Vagina (tissue), 2 donors: ENCODE measurements at regions not wholly inside any gene's neighbourhood (a gene's known extent, or its start where the extent isn't known, plus 50 kb on each side); places are given as distances from the start of the nearest gene placed in this dataset.

ENCODE experiments used
- DNase-seq, 2 donors: peaks; one replicate each; pipeline ENCODE4 v3.0.0-alpha.2; 2017; ENCODE audit errors: extremely low spot score in 2 of 2
- H3K27ac ChIP-seq: fragments of 200-600 bp; sonication (generic); one replicate; pipeline ENCODE4 v1.5.1; 2019
- H3K27me3 ChIP-seq: fragments of 200-600 bp; sonication (generic); one replicate; pipeline ENCODE4 v1.5.1; 2019
- H3K36me3 ChIP-seq, 2 donors: fragments of 200-600 bp; sonication (generic); one replicate each; pipeline ENCODE4 v1.5.1; 2017 to 2019
- H3K4me1 ChIP-seq: fragments of 200-600 bp; sonication (generic); one replicate; pipeline ENCODE4 v1.5.1; 2019
- H3K4me3 ChIP-seq, 2 donors: fragments of 200-600 bp; sonication (generic); 1 replicate in 1 of 2; 2 replicates in 1 of 2; pipeline ENCODE4 v1.5.1; 2016 to 2019
- H3K9me3 ChIP-seq: fragments of 200-600 bp; sonication (generic); one replicate; pipeline ENCODE4 v1.5.1; 2019
- CTCF ChIP-seq, 3 experiments: fragments of 450-650 bp in 2 of 3; fragments of 200-600 bp in 1 of 3; sonication (generic) in 1 of 3; IDR thresholded peaks; one replicate each; pipeline ENCODE4 v1.5.1; 2017 to 2019; ENCODE audit warnings: antibody characterized with exemption in 3 of 3, mild to moderate bottlenecking in 2 of 3, moderate library complexity in 2 of 3
- POLR2A ChIP-seq, 2 donors: fragments of 450-650 bp; IDR thresholded peaks; one replicate each; pipeline ENCODE4 v1.6.1; 2017; ENCODE audit warnings: antibody characterized with exemption in 2 of 2, mild to moderate bottlenecking in 2 of 2, moderate library complexity in 2 of 2
- POLR2AphosphoS5 ChIP-seq, 2 donors: sonication (generic); formaldehyde crosslinking; IDR thresholded peaks; one replicate each; pipeline ENCODE4 v1.9.0; 2017; ENCODE audit warnings: antibody characterized with exemption in 2 of 2, mild to moderate bottlenecking in 2 of 2, low read depth in 1 of 2; ENCODE audit not compliant: insufficient read depth in 1 of 2
- intact Hi-C: fragments of 100-400 bp; cut with DNase I; formaldehyde crosslinking; loops from one replicate; pipeline ENCODE4 v1.15.1; 2023

- TF ChIP-seq CTCF (IDR thresholded peaks at IDR 0.05) (no peak), POLR2A (IDR thresholded peaks at IDR 0.05) (no peak), POLR2AphosphoS5 (IDR thresholded peaks at IDR 0.05; ENCODE audit: insufficient read depth in 1 of 2, low read depth in 1 of 2) (no peak)
- no peaks in the 10 kb centered on the region for H3K4me1 ChIP-seq
- no peak overlapping the region for H3K27ac ChIP-seq
- H3K27me3 ChIP-seq: no peaks in the 10 kb centered on the region
- no peaks in the 10 kb centered on the region for H3K36me3 ChIP-seq
- no peak overlapping the region for H3K4me3 ChIP-seq
- intact Hi-C loops: no loop called here
- no peak for DNase-seq
- no peaks in the 10 kb centered on the region for H3K9me3 ChIP-seq
These were observed 161.2 kb upstream of the NRSN1 start for GRCh38 chr6:23964865-23965264.

GRCh38 chr6:23969344-23969743 is 156.7 kb upstream of the NRSN1 start:
- Histone ChIP-seq H3K9me3 (no peaks in the 10 kb centered on the region), H3K4me1 (no peaks in the 10 kb centered on the region), H3K4me3 (no peak overlapping the region), H3K27me3 (no peaks in the 10 kb centered on the region), H3K36me3 (no peaks in the 10 kb centered on the region), H3K27ac (no peak overlapping the region)
- no peak for DNase-seq
- TF ChIP-seq CTCF (IDR thresholded peaks at IDR 0.05) (no peak), POLR2AphosphoS5 (IDR thresholded peaks at IDR 0.05; ENCODE audit: insufficient read depth in 1 of 2, low read depth in 1 of 2) (no peak), POLR2A (IDR thresholded peaks at IDR 0.05) (no peak)
- intact Hi-C loops: no loop called here

GRCh38 chr6:23977706-23978105 is 148.3 kb upstream of the NRSN1 start:
- intact Hi-C loops: no loop called here
- Histone ChIP-seq H3K4me3 (no peak overlapping the region), H3K27me3 (no peaks in the 10 kb centered on the region), H3K4me1 (no peaks in the 10 kb centered on the region), H3K27ac (no peak overlapping the region), H3K36me3 (no peaks in the 10 kb centered on the region), H3K9me3 (no peaks in the 10 kb centered on the region)
- DNase-seq: no peak
- TF ChIP-seq CTCF (IDR thresholded peaks at IDR 0.05) (no peak), POLR2AphosphoS5 (IDR thresholded peaks at IDR 0.05; ENCODE audit: insufficient read depth in 1 of 2, low read depth in 1 of 2) (no peak)

GRCh38 chr6:23980965-23981364 is 145.1 kb upstream of the NRSN1 start:
- Histone ChIP-seq H3K4me1 (no peaks in the 10 kb centered on the region), H3K9me3 (no peaks in the 10 kb centered on the region), H3K36me3 (no peaks in the 10 kb centered on the region), H3K4me3 (no peak overlapping the region), H3K27ac (no peak overlapping the region), H3K27me3 (no peaks in the 10 kb centered on the region)
- no peak for TF ChIP-seq POLR2AphosphoS5 (IDR thresholded peaks at IDR 0.05; ENCODE audit: insufficient read depth in 1 of 2, low read depth in 1 of 2)
- no peak for TF ChIP-seq CTCF (IDR thresholded peaks at IDR 0.05)
- TF ChIP-seq POLR2A (IDR thresholded peaks at IDR 0.05): no peak
- intact Hi-C loops: no loop called here
- no peak for DNase-seq

GRCh38 chr6:23981923-23982322 is 144.1 kb upstream of the NRSN1 start:
- no peaks in the 10 kb centered on the region for H3K4me1 ChIP-seq
- intact Hi-C loops: no loop called here
- no peak for TF ChIP-seq POLR2A (IDR thresholded peaks at IDR 0.05)
- no peak for TF ChIP-seq CTCF (IDR thresholded peaks at IDR 0.05)
- TF ChIP-seq POLR2AphosphoS5 (IDR thresholded peaks at IDR 0.05; ENCODE audit: insufficient read depth in 1 of 2, low read depth in 1 of 2): no peak

More at GRCh38 chr6:23981923-23982322, 144.1 kb upstream of the NRSN1 start:
- Histone ChIP-seq H3K9me3 (no peaks in the 10 kb centered on the region), H3K27ac (no peak overlapping the region), H3K4me3 (no peak overlapping the region), H3K27me3 (no peaks in the 10 kb centered on the region), H3K36me3 (no peaks in the 10 kb centered on the region)
- DNase-seq: no peak
